ENCODE measurements at regions not wholly inside any gene's neighbourhood (a gene's known extent, or its start where the extent isn't known, plus 50 kb on each side); places are given as distances from the start of the nearest gene placed in this dataset.

DNA sequence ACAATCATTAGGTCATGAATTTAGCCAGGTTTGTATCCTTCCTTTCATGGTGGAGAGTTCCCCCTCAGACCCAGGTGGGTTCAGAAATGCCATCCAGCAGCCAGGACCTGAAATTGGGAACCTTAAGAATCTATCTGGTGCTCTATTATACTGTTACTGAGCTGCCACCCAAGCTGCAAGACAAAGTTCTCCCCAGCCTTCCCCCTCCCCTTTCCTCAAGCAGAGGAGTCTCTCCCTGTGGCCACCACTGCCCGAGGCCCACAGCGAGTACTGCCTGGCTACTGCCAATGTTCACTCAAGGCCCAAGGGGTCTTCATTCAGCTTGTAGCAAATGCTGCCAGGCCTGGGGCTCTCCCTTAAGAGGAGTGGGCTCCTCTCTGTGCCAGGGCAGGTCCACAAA lies 133.8 kb downstream of the TMEM38B start:
- DNase-seq = no peak

DNA sequence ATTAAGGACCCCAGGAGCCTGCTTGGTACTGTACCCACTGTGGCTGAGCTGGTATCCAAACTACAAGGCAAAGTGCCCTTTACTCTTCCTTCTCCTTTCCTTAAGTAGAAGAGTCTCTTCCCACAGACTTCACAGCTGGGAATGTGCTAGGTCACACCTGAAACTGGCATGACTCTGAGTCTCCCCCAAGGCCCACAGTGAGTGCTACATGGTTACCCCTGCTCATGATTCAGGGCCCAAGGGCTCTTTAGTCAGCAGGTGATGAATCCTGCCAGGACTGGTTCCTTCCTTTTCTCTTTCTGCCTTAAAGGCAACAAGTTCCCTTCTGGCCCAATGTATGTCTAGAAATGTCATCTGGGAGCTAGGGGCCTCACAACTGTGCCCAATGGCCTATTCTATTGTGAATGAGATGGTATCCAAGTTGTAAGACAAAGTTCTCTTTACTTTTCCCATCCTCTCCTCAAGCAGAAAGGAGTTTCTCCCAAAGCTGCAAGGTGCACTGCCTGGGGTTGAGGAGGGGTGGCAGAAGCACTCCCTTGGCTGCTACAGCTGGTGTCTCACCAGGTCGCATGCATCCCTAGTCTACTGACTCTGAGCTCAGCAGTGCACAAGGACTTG lies 134.4 kb downstream of the TMEM38B start:
- no peak for DNase-seq

DNA sequence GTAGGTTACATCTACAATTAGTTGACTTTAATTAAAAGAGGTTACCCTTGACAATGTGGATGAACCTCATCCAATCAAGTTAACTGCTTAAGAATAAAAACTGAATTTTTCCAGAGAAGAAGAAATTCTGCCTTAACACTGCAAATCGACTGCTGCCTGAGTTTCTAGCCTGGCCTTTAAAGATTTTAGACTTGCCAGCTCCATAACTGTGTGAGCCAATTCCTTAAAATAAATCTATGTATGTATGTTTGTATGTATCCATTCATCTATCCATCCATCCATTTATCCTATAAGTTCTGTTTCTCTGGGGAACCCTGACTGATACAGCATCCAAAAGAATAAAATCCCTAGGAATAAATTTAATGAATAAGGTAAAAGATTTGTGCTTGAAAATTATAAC lies 136.1 kb downstream of the TMEM38B start:
- no peak for DNase-seq

DNA sequence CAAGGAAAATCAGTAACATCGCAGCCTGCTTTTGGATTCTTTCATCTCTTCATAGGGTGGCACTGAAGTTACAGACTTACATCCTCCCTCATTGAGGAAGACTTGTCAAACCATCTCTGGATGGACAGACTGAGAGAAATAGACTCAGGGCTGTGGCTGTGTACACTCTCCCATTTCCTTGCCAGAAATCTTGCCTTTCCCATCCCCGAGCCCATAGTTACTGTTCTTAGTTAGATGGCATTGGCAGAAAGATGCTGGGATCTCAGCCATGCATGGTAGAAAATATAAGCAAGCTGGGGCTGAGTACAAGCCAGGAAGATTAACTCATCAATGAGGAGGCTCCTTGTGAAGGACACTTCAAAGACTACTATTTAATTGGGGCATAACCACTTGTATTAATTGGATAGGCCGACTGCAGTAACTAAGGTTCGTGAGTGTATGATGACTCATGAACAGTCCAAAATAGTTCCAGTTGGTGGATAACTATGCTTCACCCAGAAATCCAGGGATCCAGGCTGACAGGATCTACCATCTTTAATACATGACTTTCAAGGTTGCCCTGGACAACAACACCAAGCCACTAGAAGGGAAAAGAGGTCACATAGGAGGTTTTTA lies 137.9 kb downstream of the TMEM38B start:
- no peak for DNase-seq

DNA sequence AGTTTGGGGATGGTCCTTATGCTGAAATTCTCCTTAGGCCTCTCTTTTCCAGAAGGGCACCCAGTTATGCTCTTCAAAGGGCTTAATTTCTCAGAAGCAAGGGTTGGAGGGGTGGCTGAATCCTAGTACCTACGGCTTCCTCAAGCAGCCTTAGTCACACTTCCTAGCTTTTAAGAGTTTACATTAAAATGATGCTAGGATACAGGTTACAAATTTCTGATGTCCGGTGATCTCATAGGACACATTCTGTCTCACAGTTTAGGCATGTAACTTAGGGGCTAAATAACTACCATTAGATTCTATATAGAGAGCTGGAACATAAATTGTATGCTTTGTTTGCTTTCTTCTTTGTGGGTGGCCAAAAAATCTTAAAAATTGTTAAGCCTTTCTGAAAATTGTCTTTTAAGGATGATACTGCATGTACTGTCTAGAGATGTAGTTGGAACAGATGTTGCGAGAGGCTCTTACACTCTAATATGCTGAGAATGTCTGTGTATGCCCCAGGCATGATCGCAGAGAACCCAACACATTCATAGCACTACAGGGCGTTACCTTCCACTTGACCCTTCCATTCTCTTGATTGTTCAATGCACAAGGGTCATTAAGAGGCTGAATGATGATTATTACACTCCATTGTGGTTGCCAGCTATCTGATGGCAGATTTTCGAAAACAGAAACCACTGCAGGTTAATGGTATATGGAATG lies 139.1 kb downstream of the TMEM38B start:
- DNase-seq = no peak

DNA sequence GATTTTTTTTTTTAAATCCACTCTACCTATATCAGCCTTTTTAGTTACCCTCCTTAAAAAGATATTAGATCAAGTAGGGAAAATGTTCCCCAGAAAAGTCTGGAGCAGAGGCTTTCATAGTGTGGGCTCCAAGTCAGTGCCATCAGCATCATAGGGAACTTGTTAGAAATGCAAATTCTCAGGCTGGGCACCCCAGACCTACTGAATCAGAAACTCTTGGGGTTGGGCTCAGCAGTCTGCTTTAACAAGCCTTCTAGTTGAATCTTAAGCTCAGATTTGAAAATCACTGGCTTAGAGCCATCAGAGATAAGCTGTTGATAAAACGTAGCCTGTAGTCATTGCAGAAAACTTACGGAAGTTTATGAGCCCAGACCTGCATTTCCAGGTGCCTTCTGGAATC lies 140.1 kb downstream of the TMEM38B start:
- peak; percentile 60 for DNase-seq

DNA sequence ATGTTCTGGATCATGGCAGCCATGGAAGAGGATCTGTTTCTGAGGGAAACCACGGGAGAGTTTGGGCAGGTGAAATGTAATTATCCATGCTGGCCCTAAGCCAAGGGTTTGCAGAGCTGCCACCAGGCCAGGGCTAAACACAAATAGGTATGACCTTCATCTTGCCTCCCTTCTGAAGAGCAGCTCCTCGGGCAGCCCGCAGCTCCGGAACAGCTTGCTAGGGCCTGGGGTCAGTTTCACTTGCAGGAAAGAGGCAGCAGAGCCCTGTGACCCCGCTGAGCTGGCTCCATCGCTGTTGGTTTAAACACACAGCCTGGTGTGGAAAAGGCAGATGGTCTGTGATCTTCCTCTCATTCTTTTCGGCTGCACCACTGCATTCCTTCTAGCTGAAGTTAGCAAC lies 141.4 kb downstream of the TMEM38B start:
- peak; percentile 60 for DNase-seq

DNA sequence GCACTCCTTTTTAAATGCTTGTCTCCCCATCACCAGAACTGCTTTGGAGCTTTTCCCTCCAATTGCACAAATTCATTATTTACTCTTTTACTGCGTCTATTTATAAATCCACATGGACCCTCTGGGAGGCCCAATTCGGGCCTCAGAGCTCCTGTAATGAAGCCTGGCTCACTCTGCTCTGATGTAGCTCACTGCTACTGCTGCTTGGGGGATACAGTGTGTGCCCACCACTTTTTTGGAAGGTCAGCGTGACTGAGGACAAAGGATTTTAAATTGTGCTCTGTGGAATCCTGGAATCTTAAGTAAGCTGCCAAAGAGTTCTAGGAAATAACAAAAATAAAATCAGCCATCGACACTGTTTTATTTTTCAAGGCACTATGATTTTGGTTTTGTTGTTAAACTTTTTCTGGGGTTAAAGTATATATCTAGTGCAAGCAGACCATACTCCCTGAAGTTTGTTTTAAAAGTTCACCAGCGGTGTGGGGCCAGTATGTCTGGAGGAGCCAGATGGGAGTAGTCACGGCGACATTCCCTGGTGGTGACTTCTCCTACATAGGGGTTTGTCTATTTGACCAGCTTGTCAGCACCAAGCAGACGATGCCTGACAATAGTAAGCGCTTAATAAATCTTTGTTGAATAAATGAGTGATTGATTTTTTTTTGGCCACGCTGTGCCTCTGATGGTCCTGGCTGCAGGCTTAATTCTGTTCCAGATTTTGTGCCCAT lies 142.8 kb downstream of the TMEM38B start:
- no peak for DNase-seq

DNA sequence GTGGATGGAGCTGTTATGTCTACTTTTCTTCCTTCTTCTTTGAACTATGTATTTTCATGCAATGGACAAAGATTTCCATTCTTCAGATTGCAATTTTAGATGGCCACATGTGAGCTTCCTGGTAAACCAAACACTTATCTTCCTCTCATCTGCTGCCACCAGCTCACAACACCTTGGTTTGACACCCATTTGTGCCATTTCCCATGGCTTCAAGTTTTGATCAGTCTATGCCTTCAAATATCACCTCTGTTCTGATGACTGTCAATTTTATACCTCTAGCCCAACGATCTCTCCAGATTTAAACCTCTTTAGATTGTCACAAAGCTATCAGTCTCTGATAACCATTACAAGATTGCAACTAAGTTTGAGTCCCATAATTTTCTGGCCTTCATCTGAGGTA lies 147.2 kb downstream of the TMEM38B start:
- no peak for DNase-seq

DNA sequence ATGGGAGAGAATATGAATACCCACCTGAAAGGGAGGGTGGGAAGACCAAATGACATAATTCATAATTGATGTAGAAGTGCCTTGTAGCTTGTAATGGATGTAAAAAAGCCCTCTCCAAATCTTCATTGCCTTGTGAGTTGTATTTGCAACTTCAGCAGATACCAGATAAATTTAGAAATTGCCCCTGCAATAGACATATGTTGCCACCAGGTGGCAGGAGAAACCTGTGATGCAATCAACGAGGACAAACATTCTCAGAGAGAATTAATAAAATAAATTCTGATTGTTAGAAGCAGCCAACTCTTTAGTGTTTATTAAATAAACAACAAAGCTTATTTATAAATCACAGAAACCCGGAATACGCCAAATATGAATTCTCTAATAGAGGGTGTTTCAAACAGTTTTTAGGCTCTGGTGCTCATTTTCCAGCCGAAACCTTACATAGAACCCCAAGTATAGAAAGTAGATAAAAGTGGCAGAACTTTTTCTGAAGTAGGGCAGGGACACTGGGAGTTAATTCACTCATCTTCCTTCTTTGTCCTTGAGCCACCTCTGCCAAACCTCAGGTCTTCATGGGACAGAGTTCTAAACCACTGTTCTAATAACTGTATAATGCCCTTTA lies 147.8 kb downstream of the TMEM38B start:
- peak; percentile 52 for DNase-seq

DNA sequence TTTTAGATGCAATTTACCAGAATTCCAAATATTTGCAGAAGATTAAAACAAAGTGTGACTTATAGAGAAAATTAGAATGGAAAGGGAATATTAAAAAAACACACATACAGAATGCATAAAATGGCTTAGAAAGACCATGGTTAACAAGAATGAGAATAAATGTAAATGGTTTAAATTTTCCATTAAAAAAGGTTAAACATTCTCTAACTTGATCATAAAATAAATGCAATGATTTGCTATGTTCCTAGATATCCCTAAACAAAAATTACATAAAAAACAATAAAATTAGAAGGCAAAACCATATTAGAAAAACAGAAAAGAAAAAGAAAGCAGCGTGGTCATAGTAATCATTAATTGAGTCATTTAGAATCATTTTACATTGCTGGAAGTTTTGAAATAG lies 152.5 kb downstream of the TMEM38B start:
- DNase-seq = no peak

DNA sequence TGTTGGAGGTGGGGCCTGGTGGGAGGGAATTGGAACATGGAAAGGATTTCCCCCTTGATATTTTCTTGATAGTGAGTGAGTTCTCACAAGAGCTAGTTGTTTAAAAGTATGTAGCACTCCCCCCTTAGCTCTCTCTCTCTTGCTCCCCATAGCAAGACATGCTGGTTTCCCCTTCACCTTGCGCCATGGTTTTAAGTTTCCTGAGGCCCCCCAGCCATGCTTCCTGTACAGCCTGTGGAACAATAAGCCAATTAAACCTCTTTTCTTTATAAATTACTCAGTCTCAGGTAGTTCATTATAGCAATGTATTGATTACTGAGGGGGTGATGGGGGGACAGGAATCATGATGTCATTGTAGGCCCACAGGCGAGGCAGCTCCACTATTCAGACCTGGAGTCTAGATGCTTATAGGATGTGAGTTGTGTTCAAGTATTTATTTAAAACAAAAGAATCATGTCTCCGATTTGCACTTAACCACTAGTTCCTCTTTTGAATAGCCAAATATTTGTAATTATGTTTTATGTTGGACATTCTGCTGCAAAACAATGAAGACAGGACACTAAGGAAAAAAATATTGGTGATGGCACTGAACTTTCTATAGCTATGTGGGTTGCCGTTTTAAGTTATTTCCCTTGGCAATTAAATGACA lies 156.6 kb downstream of the TMEM38B start:
- no peak for DNase-seq

DNA sequence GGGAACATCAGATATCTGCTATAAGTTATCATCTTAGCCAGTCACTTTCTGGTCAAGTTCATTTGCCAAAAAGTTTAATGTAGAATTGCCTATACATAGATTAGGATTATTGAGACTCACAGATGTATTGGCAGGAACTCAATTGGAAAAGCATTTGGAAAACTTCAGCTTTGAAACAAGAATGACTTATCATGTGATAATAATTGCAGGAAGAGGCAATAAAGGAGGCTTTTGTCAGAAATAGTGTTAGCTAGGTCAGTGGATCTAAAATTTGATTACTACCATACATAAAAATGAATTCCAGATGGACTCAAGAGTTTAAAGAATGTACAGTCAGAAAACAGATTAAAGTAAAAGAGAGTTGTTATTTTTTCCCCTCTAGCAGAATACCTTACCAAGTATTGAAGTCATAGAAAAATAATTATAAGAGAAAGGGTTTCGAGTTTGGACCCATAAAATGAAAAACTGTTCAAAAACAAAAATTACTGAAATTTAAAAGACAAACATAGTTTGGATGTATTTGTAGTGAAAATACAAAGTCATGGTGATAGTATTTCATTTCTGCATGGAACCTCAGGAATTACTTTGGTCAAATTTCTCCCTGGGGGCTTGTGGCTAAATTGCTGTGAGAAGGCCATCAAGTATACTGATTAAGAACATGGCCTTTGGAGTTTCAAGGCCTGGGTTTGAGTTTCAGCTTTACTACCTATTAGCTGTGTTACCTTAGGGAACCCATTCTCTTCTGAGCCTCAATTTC lies 159.9 kb downstream of the TMEM38B start:
- no peak for DNase-seq

DNA sequence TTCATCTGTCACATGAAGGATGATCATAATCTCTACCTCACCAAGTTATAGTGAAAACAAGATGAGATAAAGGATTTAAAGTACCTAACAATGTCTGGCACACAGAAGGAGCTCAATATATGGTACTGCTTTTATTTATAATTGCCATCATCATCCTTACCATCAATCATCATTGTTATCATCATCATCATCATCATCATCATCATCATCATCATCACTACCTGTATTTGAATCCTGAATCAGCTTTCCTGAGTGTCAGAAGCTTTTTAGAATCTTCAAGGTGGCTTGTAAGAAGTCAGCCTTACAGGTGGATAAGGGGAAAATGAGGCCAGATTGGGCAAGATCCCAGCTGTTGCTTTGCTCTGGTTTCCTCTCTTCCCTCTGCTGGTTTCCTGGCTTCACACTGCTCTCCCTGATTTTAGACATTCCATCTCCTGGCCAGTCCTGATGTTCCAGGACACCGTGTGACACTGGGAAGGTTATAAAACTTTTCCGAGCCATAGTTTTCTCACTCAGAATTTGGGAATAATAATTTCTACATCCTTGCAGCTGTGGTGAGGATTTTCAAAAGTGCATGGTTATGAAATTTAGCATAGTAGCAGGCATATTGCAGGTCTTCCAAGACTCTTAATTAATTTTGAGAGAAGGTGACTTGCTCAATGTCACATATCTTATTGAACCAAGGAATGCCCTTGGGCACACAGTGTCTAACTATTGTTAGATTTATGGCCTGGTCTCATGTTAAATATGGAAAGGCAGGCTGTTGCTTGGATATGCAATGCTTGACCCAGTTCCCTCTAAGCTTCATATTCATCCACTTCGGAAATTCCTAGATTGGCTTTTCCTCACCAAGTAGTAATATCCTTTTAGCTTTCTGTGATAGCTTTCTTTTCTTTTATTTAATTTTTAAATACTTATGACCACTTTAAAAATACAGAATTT lies 160.7 kb downstream of the TMEM38B start:
- DNase-seq = no peak

DNA sequence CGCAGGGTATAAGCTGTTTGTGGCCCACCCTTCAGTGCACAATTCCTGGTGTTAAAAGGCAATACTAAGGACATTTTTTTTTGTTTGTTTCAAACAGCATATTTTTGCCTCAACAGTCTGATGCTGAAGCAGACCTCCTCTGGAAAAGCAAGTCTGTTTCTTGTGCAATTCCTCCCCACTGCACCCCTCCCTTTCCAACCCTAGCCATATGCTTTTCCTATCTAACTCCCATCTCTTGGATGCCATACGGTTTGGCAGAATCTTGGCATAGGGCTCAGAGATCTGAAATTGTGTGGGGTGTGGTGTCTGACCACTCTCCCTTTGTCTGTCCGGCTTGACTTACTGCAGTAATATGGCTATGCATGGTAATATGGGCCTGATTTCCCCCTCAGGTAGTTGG lies 161.6 kb downstream of the TMEM38B start:
- no peak for DNase-seq

DNA sequence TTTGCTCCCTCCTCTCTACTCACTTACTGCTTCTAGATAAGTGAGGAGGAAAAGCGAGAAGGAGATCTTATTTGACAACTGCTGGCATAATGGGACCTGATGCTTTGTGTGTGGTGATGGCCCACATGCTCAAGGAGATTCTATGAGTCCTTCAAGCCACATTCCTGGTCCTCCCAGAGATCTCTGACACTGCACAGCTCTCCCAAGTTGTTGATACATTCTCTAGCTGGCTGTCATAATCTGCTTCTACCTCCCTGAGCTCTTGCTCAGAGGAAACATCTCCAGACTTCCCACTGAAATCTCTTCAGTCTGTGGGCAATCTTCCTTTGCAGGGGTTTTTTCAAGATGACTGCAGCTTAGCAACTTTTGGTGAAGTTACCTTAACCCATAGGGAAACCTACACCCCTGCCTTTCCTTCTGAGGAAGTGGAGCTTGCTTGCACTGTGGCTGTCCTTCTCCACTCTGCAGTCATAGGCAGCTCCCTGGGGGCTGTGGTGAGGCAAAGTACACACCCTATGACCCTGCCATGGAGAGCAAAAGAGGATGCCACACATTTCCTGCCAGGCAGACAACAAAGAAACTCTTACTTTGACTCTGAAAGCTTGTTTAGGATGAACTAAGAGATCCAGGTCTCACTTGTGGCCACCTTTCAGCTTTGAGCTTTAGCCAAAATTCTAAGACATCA lies 163.8 kb downstream of the TMEM38B start:
- DNase-seq = no peak

DNA sequence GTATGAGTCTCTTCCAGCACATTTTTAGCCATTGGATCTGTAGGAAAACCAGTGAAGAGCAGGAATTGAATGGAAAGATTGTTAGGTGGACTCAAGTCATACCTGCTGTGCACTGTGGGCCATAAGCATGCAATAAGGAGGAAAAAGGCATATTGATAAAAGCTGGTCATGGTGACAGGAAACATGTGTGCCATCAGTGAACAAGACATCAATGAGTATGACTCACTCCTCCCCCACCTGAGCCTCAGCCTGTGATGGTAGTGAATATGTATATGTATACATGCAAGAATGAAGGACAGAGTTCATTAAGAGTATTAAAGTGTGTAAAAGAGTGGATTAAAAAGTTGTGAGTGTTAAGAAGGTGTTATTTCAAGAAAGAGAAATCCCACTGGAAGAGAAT lies 164.5 kb downstream of the TMEM38B start:
- DNase-seq = no peak

DNA sequence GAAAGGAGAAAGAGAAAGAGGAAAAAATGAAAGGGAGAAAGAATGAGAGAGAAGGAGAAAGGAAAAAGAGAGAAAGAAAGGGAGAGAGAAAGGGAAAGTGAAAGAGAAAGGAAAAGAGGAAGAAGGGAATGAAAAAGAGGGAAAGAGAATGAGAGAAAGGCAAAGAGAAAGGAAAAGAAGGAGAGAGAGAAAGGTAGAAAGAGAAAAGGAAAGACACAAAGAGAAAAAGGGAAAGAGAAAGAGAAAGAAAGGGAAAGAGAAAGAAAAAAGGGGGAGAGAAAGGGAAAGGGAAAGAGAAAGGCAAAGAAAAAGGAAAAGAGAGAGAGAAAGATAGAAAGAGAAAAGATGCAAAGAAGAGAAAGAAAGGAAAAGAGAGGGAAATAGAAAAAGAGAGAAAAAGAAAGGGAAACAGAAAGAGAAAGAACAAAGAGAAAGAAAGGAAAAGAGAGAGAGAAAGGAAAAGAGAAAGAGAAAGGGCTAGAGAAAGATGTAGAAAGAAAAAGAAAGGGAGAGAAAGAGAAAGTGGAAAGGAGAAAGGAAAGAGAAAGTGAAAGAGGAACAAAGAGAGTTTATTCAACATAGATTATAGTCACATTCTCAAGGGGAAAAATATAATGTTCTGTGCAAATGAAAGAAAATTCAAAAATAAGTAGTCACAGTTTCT lies 165.2 kb downstream of the TMEM38B start:
- DNase-seq = no peak

DNA sequence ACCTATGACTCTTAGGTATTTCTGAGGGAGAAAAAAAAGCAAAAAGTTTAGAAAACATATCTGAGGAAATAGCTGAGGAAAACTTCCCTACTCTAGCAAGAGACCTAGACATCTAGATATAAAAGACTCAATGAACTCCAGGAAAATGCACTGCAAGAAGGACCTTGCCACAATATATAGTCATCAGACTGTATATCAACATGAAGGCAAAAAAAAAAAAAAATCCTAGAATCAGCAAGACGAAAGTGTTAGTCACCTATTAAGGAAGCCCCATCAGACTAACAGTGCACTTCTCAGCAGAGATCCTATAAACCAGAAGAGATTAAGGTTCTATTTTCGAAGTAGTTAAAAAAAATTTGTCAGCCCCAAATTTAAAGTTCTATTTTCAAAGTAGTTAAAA lies 166.2 kb downstream of the TMEM38B start:
- no peak for DNase-seq

DNA sequence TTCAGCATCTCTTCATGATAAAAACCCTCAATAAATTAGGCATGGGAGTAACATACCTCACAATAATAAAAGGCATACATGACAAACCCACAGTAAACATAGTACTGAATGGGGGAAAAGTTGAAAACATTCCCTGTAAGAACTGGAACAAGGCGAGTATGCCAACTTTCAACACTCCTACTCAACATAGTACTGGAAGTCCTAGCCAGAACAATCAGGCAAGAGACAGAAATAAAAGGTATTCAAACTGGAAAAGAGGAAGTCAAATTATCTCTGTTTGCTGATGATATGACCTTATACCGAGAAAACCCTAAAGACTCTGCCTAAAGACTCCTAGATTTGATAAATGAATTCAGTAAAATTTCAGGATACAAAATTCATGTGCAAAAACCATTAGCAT lies 167.6 kb downstream of the TMEM38B start:
- no peak for DNase-seq
